HK-2 (cell line): ENCODE measurements at regions not wholly inside any gene's neighbourhood (a gene's known extent, or its start where the extent isn't known, plus 50 kb on each side); places are given as distances from the start of the nearest gene placed in this dataset.

ENCODE experiments used
- DNase-seq: peaks from one replicate; pipeline ENCODE4 v3.0.0-alpha.2; 2018; ENCODE audit not compliant: unreplicated experiment

GRCh38 chr2:10964052-10964790 is 52.5 kb downstream of the KCNF1 start:
- DNase-seq, result no peak

GRCh38 chr2:10965241-10965843 is 53.6 kb downstream of the KCNF1 start:
- DNase-seq, result no peak

- DNase-seq, result no peak
These were observed 54.3 kb downstream of the KCNF1 start for GRCh38 chr2:10966056-10966455.

GRCh38 chr2:10966741-10967140 is 55.0 kb downstream of the KCNF1 start:
- no peak for DNase-seq

DNA sequence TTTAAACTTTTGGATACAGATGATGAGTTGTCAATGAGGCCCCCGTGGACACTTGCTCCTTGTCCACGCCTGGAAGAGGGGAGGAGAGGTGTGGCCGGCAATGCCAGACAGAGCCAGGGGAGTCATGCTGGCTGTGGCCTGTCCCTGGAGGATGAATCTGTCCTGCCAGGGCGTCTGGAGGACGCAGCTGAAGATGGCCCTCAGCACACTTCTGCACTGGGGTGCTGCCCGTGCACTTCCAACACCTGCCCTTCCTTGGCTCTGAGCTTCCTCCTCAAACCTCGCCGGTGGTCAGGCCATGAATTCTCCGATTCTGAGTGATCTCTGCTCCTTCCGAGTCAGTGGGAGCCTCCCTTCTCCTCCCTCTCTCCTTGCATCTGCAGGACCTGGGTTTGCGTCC is 56.4 kb downstream of the KCNF1 start:
- no peak for DNase-seq

- DNase-seq, result no peak
These were observed 58.9 kb downstream of the KCNF1 start for GRCh38 chr2:10970666-10971065.

DNA sequence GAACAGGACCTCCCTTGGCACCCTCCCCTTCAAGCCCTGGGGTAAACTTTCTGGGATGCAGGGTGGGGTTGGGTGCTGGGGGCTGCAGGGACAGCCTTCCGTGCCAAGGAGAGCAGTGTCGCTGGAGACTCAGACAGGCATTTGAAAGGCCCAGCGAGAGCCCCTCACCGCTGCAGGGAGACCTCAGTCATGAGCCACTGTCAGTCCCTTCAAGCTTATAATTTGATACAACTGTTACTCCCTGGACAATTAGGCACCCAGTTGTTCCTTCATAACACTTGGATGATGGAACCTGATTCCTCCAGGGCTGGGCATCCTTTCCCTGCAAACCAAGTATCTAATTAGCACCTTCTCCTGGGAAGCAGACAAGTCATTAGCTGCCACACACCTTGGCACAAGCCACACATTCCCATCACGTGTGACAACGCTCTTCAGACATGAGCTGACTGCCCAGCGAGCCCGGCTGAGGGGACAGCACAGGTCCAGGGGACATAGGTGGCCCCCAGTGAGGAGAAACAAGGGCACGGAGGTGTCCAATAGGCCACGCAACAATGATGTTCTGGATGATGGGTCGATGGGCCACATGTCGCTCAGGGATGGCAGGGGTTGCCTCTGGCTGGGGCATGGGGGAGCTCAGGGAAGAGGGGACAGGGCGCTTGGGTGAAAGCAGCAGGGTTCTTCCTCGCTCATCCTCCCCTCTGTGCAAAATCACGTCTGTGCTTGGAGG is 59.6 kb downstream of the KCNF1 start:
- no peak for DNase-seq

DNA sequence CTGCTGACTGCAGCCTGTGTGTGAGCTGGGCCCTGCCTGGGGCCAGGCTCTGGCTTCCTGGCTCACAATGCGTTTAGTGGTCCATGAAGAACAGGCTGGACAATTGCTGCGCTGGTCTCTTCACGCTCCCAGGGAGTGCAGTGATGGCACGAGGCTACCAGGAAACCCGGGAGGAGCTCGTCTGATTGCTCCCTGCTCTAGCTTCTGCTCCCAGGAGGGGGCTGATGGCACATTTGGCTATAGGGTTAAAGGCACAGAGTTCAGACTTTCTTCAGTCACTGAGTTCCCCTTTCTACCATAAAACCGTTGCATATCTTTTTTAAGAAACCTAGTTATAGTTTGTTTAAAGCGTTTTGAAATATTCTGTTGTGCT is 60.1 kb downstream of the KCNF1 start:
- no peak for DNase-seq

GRCh38 chr2:10972683-10973433 is 61.1 kb downstream of the KCNF1 start:
- no peak for DNase-seq

- no peak for DNase-seq
These were observed 62.0 kb downstream of the KCNF1 start for GRCh38 chr2:10973766-10974165.

DNA sequence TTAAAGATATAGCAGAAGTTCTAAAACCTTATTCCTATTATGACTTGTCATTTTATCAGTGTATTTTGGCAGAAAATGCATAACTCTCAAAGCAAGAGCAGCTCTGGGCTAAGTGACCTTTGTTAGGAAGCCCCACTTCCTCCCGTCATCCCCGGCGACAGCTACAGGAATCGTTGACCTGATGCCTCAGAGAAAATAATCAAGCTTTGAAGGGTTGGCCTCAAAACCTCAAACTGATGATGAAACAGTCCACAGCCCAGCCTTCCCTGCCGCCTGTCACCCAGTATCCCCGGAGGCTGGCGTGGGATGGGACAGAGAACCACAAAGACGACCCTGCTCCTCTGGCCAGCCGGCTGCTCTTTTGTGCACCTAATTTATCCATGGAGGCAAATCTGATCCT is 65.3 kb downstream of the KCNF1 start:
- no peak for DNase-seq

GRCh38 chr2:10977621-10978020 is 65.9 kb downstream of the KCNF1 start:
- DNase-seq, result no peak

DNA sequence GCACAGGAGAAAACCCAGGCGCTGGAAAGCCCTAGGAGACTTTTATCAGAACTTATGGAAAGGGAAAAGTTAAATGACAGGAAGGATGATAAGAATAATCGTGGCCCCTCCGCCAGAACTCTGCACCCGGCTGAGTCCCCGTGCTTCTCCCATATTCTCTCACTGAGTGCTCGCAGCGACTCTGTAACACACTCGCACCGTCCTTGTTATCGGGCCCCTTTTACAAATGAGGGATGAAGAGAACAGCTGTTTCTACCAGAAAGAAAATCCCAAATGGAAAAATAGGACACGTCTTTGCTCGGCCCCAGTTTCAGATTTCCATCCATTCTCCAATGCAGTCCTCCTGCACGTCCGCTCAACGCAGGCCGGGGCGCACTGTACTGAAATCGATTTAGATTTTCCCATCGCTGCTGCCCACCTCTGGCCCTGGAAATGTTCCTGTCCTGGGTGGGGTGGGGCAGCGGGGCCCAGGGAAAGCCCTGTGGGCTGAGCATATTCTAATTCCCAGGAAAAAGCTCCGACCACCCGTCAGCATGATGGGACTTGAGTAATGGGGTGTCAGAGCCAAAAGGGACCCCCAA is 66.4 kb downstream of the KCNF1 start:
- no peak for DNase-seq

DNA sequence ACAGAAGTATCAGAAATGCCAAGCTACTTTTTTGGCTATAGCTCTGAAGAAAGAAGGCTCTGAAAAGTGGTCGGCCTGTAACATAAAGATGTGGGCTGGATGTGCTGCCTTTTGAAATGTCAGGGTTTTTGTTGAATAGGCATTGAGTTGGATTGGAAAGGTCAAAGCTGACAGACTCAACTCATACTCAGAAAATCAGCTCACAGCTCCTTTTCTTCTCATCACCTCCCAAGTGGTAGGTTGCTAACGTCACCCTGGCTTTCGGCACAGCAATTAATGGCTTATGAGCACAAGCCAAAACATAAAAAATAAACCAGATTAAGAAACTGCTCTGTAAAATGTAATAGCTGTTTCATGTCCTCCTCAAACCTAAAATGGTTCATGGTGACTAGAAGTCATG is 68.3 kb downstream of the KCNF1 start:
- no peak for DNase-seq

DNA sequence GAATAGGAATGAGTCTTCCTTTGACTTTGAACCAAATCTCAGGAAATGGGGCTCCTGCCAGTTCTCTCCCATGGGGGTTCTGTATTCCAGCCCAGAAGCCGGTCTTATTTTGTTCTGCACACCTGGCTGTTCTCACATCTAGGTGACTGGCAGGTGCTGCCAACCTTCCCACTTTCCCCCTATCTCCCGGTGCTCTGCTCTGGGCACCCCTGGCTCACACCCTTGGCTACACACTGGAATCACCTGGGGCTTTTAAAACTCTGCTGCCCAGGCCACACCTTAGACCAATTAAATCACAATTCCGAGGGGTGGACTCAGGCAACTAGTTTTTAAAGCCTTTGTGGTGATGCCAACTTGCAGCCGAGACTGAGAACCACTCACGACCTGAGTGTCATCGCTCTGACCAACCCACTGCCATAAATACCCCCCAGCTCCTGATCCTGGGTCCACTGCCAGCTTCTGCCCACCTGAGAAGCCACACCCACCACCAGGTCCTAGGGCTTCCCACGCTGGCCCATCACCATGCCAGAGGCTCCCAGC is 69.2 kb downstream of the KCNF1 start:
- no peak for DNase-seq

DNA sequence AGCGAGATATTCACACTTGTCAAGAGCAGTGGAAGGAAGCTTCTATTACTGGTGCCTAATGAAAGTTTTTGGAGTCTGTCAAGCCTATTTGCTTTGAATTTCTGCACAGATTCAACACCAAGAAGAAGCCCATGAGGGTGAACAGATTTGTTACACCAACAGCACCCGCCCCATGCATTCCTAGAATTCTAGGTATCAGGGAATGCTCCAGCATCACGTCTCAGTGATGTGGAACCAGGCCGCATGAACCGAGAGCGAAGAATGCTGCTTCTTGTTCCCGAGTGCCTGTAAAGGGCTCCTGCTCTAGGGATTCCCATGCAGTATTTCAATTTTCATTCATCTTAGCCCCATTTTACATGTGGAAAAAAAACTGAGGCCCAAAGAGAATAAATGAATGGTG is 69.7 kb downstream of the KCNF1 start:
- no peak for DNase-seq

DNA sequence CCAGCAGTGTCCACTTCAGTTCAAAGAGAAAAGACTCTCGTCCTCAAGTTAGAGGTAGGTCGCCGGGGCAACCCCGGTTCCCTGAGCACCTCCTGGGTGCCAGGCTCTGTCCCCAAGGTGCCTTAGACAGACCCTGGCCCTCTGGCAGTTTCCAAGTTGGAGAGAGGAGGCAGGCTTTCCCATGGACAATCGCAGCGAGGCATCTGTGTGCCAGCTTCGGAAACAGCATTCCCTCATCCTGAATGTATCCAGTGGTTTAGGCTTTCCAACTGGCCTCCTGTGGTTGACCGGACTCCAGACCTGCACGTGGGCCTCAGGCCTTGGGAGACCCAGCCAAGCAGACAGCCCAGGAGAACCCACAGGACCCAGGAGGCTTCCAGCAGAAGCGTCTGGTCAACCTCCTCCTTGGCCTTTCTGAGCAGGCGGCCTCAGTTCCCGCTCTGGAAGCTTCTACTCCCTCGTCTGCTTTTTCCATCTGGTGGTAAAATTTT is 70.3 kb downstream of the KCNF1 start:
- DNase-seq, result no peak

- no peak for DNase-seq
These were observed 71.4 kb downstream of the KCNF1 start for GRCh38 chr2:10982931-10983701.

- no peak for DNase-seq
These were observed 72.0 kb downstream of the KCNF1 start for GRCh38 chr2:10983711-10984110.

DNA sequence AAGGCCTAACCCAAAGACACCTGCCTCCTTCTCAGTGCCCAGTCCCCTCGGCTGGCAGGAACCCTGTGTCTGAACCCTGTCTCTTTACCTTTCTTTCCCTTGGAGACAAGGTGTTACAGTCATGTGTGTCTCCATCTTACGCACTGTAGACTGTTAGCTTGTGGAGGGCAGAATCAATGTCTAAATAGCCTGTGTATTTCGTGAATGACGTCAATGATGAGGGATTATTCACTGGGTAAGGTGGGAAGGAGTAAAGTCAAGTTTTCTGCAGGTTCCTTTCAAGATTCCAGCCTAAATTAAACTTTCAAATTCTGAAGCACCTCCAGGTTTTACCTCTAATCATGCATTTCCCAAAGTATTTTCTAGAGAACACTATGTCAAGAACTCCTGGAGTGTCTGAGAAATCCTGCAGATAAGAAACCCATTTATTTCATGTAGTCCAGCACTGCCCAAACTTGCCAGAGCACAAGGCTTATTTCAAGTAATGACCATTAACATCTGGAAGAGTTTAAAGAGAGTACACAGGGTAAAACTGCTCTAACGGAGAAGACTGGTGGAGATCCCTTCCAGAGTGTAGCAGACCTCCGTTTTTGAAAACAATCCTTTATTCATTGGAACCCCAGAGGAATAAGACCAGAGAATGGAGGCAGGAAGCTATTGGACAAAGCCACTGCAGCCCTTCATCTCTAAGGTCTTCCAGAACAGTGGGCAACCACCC is 72.8 kb downstream of the KCNF1 start:
- no peak for DNase-seq
